Stimulated activated CD4-positive, alpha-beta T cell treated with anti-CD3 and anti-CD28 coated beads, Interleukin-1b, Interleukin-23, amount 100 ng/mL, for 1 hour (primary cell): ENCODE measurements at regions not wholly inside any gene's neighbourhood (a gene's known extent, or its start where the extent isn't known, plus 50 kb on each side); places are given as distances from the start of the nearest gene placed in this dataset.
"Not testable (repeated sequence)": the region's sequence is repeated elsewhere in the genome, so short reads cannot be mapped to it uniquely, and the experiment has no call there.

ENCODE experiments used
- DNase-seq, 2 donors: peaks; one replicate each; pipeline ENCODE4 v3.0.0-alpha.2; 2020; ENCODE audit warnings: low read depth in 2 of 2

DNA sequence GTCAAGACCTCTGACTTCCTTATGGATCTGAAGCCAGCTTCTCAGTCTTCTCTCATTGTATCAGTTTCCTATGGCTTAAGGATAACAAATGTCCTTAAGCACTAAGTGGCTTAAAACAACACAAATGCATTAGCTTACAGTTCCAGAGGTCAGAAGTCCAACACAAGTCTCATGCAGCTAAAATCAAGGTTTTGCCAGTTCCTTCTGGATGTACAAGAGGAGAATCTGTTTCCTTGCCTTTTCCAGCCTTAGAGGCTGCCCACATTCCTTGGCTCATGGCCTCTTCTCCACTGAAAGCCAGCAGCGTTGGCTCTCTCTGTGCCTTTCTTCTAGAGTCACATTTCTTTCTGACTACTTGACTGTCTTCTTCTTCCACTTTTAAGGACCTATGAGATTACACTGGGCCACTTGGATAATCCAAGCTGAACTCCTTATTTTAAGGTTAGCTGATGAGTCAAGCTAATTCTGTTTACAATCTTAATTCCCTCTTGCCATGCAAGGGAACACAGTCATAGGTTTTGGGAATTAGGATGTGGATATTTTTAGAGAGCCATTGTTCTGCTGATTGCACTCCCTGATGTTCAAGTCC, 179.0 kb downstream of the BCAS1 start:
- no peak for DNase-seq

DNA sequence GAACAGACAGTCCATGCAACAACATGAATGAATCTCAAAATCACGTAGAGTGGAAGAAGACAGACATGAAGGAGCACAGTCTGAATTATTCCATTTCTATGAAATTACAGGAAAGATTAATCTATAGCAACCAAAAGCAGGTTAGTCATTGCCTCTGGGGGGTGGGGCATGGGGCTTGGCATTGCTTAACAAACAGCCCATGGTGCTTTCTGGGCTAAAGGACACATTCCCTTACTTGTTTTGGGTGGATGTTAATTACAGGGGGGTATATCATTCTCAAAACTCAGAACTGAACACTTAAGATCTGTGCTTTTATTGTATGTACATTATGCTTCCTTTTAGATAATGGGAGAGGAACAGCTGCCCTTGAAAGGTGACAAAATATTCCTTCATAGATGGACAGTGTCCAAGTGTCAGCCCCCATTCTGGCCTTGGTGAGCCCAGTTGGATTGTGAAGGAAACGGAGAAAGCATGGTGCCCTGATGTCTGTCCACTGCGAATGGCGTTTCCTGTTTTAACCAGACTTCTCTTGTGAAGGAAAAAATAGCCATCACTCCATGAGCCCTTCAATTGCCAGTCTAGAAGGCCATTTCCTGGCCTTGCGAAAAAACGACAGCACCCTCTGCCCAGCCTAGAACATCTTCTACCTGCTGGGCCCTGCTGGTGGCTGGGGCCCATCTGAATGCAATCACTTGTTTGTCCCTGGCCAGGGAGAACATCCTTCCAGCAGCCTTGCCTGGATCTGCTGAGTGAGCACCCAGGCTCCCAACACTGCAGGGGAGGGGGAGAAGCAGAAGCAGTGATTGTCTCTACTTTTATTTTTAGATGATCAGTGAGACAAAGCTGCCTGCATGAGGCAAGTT, 179.7 kb downstream of the BCAS1 start:
- DNase-seq: no peak

DNA sequence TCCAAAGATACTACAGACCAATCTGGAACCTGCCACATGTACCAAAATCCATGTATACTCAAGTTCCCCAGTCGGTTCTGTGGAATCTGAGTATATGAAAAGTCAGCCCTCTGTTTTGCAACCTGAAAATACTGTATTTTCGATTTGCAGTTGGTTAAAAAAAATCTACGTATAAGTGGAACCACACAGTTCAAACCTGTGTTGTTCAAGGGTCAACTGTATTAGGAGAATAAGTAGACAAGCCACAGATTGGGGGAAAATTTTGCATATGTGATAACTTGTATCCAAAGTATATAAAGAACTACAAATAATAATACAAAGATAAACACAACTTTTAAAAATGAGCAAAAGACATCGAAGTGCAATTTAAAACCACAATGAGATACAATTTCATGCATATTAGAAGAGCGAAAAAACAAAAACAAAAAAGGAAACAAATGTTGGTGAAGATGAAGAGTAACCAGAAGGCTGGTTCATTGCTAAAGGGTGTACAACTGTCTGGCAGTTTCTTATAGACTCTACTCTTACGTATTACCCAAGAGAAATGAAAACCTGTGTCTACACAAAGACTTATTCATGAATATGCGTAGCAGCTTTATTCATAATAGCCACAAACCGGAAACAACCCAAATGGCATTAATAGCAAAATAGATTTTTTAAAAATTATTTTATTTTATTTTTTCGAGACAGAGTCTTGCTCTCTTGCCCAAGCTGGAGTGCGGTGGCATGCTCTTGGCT, 180.8 kb downstream of the BCAS1 start:
- no peak for DNase-seq

DNA sequence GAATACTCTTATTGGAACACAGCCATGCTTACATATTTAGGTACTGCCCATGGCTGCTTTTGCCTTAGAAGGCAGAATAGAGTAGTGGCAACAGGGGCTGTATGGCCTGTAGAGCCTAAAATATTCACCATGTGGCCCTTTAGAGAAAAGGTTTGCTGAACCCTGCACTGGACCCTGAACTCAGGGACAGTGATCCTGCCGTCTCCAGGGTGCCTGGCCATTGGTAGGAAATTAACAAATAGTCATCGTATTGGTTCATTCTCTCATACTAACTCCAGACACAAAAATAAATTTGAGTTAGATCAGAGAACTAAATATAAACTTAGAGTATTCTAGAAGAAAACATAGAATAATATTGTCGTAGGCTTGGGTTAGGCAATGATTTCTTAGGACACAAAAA, 181.4 kb downstream of the BCAS1 start:
- no peak for DNase-seq

DNA sequence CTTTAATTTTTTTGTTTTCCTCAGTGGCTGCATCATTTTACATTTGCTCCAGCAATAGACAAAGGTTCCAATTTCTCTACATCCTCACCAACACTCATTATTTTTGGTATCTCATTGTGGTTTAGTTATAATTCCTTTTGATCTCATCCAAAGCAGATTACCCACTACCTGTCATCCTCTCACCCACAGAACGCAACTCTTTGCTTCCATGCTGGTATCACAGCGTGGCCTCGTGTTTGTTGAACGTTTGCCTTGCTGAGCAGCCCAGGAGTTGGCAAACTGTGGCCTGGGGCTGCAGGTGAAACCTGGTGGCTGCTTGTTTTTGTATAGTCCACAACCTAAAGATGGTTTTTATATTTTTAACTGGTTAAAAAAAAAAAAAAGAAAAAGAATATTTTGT, 181.9 kb downstream of the BCAS1 start:
- DNase-seq: no peak

DNA sequence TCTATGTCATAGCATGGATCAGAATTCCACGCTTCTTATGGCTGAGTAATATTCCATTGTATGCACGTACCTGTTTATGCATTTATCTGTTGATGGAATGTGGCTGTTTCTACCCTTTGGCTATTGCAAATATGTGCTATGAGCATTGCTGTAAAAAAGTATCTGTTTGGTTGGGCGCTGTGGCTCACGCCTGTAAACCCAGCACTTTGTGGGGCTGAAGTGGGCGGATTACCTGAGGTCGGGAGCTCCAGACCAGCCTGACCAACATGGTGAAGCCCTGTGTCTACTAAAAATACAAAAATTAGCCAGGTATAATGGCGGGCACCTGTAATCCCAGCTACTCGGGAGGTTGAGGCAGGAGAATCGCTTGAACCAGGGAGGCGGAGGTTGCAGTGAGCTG, 182.4 kb downstream of the BCAS1 start:
- DNase-seq: no peak

DNA sequence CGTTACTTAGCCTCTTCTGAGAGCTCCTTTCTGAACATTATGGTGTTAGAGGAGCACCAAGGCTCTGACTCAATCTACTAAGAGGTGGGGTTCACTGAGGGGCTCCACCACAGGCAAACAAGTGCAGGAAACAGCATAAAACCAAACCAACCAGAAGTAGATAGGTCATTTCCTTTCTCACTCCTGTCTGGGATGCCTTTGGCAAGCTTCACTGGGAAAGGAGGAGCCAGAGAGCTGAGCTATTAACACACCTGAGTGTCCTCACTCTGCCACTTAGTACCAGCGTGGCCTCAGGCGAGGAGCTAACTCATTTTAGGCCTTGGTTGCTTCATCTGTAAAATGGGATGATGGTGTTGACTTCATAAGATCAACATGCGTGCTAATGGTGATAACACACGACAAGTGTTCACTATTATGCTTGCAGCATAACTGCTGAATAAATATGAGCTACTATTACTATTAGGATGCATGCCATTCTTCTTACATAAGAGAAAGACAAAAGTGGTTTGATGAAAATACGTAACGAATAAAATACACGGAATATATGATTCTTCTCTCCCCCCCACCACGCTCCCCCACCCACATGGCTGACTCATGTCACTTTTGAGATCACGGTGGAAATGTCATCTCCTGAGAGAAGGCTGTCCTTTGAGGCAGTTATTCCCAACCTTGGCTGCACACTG, 185.4 kb downstream of the BCAS1 start:
- DNase-seq: peak in 1 of 2 donors; percentile 25

DNA sequence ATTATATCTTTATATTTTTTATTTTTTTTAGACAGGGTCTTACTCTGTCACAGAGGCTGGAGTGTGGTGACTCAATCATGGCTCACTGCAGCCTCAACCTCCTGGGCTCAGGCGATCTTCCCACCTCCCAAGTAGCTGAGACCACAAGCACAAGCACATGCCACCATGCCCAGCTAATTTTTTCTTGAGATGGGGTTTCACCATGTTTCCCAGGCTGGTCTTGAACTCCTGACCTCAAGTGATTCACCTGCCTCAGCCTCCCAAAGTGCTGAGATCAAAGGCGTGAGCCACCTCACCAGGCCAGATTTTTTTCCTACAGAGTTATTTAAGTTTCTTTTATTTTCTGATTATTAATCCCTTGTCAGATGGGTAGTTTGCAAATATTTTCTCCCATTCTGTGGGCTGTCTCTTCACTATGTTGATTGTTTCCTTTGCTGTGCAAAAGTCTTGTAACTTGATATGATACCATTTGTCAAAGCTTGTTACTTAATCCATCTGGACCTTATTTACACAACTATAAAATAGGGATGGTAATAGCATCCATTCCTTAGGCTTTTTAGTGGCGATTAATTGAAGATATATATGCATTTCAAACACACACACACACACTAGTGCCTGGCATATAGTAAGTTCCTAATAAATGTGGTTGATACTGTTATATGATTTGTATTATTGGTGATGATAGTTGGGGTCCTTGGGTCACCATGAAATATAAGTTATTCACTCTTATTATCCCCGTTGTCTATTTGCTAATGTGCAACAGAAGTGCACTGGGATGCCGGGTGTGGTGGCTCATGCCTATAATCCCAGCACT, 187.1 kb downstream of the BCAS1 start:
- DNase-seq: no peak

DNA sequence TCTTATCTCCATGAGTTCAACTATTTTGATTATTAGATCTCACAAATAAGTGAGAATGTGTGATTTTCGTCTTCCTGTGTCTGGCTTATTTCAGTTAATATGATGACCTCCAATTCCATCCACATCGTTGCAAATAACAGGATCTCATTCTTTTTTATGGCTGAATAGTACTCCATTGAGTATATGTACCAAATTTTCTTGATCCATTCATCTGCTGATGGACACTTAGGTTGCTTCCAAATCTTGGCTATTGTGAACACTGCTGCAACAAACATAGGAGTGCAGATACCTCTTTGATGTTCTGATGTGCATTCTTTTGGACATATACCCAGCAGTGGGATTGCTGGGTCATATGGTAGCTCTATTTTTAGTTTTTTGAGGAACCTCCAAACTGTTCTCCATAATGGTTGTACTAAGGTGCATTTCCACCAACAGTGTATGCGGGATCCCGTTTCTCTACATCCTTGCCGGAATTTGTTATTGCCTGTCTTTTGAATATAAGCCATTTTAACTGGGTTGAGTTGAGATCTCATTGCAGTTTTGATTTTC, 187.9 kb downstream of the BCAS1 start:
- not testable (repeated sequence) for DNase-seq

DNA sequence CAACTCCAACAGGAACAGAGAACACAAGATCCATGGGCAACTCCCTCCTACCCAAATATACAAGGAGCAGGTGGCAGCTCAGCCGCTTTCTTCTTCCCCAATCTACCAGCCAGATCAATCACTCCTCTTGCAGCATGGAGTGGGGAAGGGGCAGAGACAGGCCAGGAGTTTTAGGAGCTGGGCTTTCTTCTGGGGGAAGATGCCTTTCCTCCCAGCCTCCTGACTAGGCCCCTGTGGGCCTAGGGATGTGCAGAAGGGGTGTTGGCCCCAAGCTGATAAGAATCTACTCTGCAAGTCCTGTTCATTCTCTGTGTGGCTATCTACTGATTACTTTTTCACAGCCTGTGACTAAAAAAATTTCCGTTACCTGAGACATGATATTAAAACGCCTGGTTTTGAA, 189.0 kb downstream of the BCAS1 start:
- DNase-seq: no peak

DNA sequence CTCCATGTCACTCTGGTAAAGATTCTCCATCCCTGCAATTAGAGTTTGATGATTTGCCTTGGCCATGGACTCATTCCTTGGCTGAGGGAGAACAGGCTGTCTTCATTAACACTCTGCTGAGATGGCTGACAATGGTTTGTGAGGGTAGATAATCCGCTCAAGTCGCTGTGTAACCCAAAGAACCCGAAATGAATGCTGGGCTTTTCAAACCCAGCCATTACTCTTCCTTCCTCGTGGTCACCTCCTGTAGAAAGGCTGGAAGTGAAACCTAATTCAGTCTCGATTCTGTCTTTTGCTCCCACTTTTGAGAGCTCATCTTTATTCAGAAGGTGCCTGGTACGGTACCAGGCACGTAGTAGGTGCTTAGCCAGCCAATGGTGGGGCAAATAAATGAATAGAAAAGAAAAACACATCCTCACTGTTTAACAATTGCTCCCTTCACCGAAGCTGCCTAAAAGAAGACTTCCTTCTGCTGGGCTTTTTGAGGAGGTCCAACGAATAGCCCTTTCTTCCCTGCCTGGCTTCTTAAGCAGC, 190.2 kb downstream of the BCAS1 start:
- DNase-seq: no peak

DNA sequence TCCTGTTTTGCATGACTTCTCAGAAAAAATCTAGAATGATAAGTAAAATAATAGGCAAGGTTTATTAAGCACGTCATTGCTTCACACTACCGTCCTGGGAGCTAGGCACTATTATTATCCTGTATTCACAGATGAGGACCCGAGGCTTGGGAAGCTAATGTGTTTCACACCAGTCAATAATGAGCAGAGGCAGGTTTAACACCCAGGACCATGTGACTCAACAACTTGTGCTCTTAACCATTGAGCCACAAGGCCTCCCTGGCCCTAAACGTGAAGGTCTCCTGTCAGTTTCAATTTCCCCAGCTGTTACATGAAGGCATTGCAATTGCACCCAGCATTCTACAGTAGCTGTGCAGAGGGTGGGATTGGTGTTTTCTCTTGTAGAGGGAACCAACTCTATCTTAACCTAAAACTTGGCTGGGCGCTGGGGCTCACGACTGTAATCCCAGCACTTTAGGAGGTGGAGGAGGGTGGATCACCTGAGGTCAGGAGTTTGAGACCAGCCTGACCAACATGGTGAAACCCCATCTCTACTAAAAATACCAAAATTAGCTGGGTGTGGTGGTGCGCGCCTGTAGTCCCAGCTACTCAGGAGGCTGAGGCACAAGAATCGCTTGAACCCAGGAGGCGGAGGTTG, 191.2 kb downstream of the BCAS1 start:
- no peak for DNase-seq

DNA sequence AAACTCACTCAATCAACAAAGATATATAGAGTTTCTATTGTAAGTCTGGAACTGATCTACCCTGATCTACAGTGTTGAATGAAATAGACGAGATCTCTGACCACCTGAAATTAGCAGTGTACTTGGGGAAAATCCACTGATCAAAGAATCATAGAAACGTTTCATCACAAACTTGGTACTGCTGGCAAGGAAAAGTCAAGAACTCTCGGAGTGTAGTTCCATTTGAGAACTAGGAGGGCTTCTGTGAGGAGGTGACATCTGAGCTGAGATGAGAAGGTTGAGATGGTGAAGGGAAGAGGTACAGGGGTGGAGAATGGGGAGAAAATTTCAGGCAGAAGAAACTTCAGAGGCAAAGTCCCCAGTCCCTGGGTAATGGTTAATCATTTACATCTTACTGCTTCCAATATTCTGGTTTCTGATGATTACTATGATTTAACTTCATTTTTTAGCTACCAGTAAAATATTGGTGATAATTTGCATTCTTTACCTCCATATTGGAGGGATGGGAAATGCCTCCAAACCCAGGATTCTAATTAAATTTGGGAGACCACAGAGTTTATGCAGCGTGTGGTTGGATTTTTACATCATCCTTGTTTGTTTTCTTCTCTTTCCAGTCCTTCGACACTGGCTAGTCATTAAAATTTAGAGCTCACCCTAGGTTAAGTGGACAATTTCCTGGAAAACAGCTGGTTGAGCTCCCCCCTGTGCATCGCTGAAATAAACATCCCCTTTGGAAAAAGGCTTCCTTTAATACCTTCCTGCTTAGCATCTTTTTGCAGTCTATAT, 191.9 kb downstream of the BCAS1 start:
- no peak for DNase-seq

DNA sequence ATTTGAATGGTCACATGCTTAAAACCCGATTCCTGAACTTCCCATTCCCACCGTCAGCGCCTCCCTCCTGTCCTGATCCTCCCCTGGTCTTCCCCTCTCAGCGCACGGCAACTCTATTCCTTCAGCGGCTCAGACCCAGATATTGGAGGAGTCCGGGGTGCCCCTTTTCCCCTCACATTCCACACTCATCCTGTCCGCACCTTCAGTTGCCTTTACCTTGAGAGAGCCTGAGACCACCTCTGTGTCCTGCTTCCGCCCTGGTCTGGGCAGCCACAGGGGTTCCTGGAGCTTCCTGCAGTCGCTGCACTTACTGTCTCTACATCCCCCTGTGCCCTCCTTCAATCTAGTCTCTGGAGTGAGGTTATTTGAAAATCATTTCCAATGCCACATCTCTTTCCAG, 193.4 kb downstream of the BCAS1 start:
- DNase-seq: no peak

DNA sequence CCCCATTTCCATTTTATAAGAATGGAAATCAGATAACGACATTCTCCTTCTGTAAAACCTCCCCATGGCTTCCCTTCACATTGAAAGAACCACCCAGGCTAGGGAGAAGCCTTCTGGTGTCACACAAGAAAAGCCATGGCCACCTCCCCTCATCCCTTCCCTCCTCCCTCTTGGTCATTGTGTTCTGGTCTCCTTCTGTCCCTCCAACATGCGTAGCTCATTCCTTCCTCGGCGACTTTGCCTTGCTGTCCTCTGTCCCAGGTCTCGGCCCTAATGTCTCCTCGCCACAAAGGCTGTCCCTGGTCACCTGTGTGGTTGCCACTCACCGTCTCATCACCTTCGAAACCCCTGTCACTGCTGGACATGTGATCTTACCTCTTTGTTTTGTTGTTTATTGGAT, 193.9 kb downstream of the BCAS1 start:
- DNase-seq: no peak

DNA sequence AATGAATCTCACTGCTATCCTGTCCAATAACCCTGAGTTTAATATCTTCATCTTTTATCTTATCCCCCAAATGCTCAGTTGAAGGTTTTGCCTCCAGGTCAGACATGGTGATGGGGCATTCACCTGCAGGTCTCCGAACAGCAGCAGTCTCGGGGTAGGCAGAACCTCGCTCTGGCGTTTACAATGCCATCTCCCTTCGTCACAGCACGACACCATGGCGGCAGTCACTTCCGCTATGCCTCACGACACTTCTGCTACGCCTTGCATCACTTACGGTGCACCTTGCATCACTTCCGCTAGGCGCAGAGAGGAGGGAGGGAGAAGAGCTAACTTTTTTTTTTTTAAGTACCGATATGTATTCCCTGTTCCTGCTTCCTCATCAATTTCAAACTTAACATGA, 194.9 kb downstream of the BCAS1 start:
- no peak for DNase-seq

DNA sequence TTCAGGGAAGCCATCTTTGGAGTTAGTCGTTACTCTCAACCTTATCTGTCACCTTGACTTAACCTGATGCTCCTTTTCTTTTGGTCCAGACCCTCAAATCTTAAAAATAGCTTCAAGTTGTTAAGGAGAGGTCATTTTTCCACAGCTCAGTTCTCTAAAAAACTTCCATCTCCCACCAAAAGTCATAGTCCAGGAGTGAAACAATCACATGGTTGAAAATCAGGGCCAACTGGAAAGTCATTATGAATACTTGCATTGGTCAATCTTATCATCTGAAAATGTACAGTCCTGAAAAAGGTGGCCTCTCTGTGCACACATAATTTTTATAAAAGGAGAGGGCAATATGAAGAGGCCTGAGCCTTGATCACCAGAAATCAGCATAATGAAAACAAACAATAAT, 195.7 kb downstream of the BCAS1 start:
- no peak for DNase-seq

DNA sequence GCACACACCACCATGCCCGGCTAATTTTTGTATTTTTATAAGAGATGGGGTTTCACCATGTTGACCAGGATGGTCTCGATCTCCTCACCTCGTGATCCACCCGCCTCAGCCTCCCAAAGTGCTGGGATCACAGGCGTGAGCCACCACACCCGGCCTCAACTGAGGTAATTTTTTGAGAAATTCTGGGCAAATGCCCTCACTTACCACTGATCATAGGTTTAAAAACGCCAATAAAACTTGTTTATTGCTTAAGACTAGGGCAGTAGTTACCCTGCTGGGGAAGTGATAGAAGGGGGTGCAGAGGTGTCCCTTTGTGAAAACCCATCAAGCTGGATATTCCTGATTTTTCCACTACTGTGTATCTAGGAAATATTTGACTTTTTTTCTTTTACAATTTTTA, 196.3 kb downstream of the BCAS1 start:
- no peak for DNase-seq

DNA sequence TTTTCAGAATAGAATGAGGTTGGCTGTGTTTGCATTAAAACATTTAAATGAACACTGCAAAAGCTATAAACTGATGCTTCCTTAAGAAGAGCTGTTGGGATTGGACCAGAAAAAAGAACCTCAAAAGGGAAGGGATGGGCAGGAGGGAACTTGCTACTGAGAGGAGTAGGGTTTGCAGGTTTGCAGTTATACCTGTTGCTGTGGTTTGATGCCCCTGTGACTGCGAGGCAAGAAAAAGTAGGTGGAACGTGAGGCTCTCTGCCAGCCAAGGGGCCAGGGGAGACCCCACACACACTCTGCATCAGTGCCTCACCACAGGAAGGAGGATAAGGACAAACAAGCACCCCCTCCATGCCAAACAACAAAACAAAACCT, 197.2 kb downstream of the BCAS1 start:
- DNase-seq: no peak
